Endothelial cell of umbilical vein (primary cell): ENCODE measurements at regions not wholly inside any gene's neighbourhood (a gene's known extent, or its start where the extent isn't known, plus 50 kb on each side); places are given as distances from the start of the nearest gene placed in this dataset.

Experiments
- CTCF ChIP-seq, 2 donors: IDR thresholded peaks; 1 replicate in 1 of 2; 2 replicates in 1 of 2; pipeline ENCODE4 v1.5.1; 2011; ENCODE audit warnings: low read length in 2 of 2, mild to moderate bottlenecking in 2 of 2, moderate library complexity in 2 of 2, control low read depth in 1 of 2, inconsistent platforms in 1 of 2, low read depth in 1 of 2; ENCODE audit not compliant: insufficient read depth in 1 of 2; ENCODE audit errors: extremely low read depth in 1 of 2
- EZH2 ChIP-seq: IDR thresholded peaks from 2 replicates; pipeline ENCODE4 v1.6.1; 2012; ENCODE audit warnings: borderline replicate concordance, low read depth, mild to moderate bottlenecking, moderate library complexity, low read length, inconsistent platforms; ENCODE audit not compliant: severe bottlenecking
- FOS ChIP-seq: IDR thresholded peaks from 2 replicates; pipeline ENCODE4 v1.6.1; 2011; ENCODE audit warnings: mild to moderate bottlenecking, low read length, moderate library complexity, borderline replicate concordance; ENCODE audit not compliant: insufficient read depth
- MAX ChIP-seq: IDR thresholded peaks from 2 replicates; pipeline ENCODE4 v1.6.1; 2011; ENCODE audit not compliant: insufficient read depth, insufficient read length
- POLR2A ChIP-seq: IDR thresholded peaks from 2 replicates; pipeline ENCODE4 v1.6.1; 2012; ENCODE audit warnings: low read depth, mild to moderate bottlenecking, control low read depth, low read length
- POLR2AphosphoS5 ChIP-seq: IDR thresholded peaks from 2 replicates; pipeline ENCODE4 v1.6.1; 2012; ENCODE audit warnings: low read depth, mild to moderate bottlenecking, control low read depth, low read length, moderate library complexity; ENCODE audit not compliant: insufficient read depth

GRCh38 chr18:56351911-56352500 is 286.4 kb downstream of the TXNL1 start:
- TF ChIP-seq CTCF (IDR thresholded peaks at IDR 0.05; ENCODE audit: extremely low read depth in 1 of 2, insufficient read depth in 1 of 2, low read depth in 1 of 2, low read length in 2 of 2) (no peak), POLR2AphosphoS5 (no peak), POLR2A (no peak), FOS (no peak), MAX (no peak), EZH2 (no peak)
